SH-SY5Y (cell line): ENCODE measurements at regions not wholly inside any gene's neighbourhood (a gene's known extent, or its start where the extent isn't known, plus 50 kb on each side); places are given as distances from the start of the nearest gene placed in this dataset.

Source experiments
- GATA2 ChIP-seq: IDR thresholded peaks from 2 replicates; pipeline ENCODE4 v1.6.1; 2011; ENCODE audit warnings: mild to moderate bottlenecking, low read depth, low read length
- GATA3 ChIP-seq: IDR thresholded peaks from 2 replicates; pipeline ENCODE4 v1.6.1; 2011; ENCODE audit warnings: low read depth, mild to moderate bottlenecking, low read length, moderate library complexity

DNA sequence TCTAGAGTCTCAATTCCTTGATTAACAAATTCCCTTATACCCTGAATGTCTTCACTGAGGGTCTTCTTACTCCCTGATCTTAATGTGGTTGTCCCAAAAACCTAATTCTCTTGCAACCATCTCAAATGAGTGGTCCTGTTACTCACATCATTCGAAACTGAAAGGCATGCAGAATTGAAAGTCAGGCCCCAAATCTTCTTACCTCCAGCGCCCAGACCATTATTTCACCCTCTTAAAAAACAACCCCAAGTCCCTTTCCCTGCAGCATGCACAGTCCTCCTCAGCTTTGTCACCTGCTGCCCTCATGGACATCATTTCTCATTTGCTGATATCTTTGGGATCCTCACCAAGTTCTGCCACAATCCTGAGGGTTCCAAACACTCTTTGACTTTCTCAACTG is 230.1 kb downstream of the SEC16B start:
- TF ChIP-seq GATA2 (no peak), GATA3 (no peak)
